NCI-H1417 treated with DMSO at 0.1 percent for 48 hours (cell line): ENCODE measurements at regions not wholly inside any gene's neighbourhood (a gene's known extent, or its start where the extent isn't known, plus 50 kb on each side); places are given as distances from the start of the nearest gene placed in this dataset.
"Not testable (repeated sequence)": the region's sequence is repeated elsewhere in the genome, so short reads cannot be mapped to it uniquely, and the experiment has no call there.

Experiments used
- DNase-seq: peaks from one replicate; lab custom pipeline; 2025; lab: John Stamatoyannopoulos, UW

DNA sequence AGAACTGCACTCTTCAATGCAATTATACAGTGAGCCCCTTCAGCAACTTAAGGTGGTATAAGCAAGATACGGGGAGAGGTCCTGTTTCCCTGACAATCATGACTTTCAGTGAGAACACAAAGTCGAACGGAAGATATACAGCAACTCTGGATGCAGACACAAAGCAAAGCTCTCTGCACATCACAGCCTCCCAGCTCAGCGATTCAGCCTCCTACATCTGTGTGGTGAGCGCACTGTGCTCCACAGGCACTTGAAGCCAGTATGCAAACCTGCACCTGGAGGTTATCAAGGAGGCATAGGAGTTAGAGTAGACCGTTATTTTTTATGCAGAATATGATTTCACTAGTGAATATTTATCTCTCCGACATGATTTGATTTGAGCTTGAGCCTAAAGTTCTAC is 152.2 kb upstream of the OR4E1 start:
- no peak for DNase-seq

DNA sequence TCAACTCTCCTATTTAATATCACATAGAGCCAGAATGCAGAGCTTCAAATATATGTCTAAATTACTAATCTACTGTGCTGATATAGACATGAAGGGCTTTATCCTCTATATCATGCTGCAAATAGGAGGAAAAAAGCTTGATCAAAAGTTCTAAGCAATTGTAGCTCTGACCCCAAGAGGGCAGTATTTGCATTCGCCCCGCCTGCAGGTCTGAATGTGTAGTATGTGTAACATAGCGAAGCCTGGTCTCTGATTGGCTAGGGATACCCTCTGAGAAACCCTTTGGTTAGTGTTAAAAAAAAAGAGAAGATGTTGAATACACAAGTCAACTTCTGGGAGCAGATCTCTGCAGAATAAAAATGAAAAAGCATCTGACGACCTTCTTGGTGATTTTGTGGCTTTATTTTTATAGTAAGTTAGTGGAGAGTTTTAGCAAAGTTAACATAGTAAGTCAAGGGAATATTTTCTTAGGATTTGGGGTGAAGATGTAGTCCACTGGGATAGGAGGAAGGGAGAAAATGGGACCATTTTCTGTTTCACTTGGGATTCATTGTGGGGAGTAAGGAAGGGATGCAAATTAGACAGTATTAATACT is 151.6 kb upstream of the OR4E1 start:
- DNase-seq = no peak

DNA sequence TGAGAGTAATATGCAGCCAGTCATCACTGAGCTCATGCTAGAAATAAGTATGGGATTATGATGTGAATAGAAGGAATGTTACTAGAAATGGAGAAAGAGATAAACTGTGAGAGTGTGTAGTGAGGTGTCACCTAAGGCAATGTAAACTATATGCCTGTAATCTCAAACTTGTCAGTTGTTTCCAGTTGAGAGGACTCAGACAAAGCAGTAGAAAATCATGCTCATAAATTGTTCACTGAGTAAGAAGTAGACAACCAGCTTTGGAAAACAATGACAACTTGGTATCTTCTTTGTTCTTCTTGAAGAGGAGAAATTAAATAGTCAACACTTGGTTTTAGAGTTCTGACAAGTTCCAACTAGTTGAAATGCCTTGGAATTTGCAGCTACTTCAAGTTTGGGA is 148.5 kb upstream of the OR4E1 start:
- DNase-seq = no peak

DNA sequence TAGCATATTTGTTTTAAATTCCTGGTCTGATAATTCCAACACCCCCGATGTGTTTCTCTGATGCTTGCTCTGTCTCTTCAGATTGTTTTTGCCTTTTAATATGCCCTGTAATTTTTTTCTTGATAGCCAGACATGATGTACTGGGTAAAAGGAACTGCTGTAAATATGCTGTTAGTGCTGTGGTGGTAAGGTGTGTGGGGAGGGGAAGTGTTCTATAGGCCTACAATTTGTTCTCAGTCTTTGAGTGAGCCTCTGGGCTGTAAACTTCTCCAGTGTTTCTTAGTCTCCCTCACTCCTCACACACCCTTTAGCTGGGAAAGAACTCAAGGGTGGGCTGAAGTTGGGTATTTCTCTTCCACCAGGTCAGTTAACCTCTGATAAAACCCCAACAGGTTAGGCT is 147.0 kb upstream of the OR4E1 start:
- no peak for DNase-seq

DNA sequence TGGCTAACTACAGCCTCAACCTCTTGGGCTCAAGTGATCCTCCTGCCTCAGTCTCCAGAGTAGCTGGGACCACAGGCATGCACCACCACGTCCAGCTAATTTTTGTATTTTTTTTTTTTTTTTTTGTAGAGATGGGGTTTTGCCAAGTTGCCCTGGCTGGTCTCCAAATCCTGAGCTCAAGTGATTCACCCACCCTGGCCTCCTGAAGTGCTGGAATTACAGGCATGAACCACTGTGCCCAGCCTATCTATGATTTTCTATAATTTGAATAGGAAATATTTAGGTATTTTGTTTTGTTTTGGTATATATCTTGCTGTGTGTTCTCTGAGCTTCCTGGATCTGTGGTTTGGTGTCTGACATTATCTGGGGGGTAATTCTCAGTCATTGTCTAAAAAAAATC is 146.3 kb upstream of the OR4E1 start:
- not testable (repeated sequence) for DNase-seq

DNA sequence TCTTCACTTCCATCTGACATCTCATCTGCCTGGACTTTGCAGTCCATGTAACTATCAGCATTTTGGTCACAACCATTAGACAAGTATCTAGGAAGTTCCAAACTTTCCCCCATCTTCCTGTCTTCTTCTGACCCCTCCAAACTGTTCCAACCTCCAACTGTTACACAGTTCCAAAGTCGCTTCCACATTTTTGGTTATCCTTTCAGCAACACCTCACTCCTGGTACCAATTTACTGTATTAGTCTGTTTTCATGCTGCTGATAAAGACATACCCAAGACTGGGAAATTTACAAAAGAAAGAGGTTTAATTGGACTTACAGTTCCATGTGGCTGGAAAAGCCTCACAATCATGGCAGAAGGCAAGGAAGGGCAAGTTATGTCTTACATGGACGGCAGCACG is 143.4 kb upstream of the OR4E1 start:
- not testable (repeated sequence) for DNase-seq

DNA sequence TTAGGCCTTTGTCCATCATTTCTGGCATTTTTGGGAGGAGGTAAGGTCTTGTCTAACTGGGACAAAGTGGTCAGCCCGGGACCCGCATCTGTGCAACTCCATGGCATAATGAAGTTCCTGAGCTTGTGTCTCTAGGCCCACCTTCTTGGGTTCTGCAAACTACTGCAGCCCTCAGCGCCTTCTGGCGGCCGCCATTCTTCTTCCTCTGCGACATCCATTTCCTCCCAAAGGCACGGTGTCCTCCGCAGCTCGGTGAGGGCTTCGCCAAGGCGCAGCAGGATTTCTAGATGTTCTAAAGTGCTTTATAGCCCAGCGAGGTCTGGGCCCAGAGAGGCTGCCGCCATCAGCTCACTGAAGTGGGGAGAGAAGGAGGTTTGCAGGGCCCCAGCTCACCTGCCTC is 134.4 kb upstream of the OR4E1 start:
- DNase-seq = no peak

DNA sequence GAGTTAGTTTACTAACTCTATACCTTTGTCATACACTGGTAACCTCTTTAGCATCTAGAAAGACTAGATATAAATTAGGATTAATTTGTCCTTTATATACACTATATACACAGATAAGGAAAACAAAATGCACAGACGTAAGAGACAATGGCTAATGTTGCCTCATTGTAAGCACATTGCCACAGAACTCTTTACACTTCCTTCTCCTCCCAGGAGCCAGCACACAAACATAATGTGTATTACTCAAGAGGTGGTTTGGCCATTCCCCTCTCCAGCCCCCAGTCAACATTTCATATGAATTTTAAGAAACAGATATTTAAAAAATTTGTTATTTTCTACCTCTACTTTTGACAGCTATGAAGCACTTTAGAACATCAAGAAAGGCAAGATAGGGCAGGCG is 131.4 kb upstream of the OR4E1 start:
- DNase-seq = no peak

DNA sequence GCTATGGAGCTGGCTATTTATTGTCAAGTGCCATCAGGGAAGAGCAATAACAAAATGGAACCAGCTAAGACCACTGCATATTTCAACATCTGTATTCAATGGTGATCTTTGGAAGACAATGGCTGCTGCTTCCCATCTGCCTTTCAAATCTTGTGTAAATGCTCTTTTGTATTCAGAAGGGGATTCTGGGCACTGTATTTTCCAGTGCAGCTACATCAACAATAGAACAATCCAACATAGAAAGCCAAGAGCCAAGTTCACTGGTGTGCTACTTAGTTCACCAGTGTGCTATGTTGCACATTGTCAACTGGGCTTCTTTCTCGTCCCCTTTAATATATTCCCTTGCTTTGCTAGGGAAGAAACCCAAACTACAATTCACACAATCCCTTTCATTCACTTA is 128.8 kb upstream of the OR4E1 start:
- DNase-seq = no peak

DNA sequence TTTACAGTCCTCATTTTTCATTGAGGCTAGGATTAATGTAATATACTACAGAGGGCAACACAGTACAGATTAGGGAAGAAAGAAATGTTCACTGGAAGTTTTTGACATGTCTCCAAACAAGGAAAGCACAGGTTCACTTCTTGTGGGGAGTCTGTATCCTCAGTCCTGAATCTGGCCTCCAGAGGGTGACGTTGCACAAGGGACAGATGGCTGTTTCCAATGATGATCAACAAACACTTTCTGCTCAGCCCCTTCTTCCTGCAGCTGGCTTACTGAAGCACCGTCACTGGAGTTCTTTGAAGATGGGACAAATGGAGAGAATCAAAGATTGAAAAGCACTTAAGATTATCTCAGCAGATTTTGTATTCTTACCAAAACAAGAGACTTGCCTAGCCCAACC is 123.3 kb upstream of the OR4E1 start:
- no peak for DNase-seq

DNA sequence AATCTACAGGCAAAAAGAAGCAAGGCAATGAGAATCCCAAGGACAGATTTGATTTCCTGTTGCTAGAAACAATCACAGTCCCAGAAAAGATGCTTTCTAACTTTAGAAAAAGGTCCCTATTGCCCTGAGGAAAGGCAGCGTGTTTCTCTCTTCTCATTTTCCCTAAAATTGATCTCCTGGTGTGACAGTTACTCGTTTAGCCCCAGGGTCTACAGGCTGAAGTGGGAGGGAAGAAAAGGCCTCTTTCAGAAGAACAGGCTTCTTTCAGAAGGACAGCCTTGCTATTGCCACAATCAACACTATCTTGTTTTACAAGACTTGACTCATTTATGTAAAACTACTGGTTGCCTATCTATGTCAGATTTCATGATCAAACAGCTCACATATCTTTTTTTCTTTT is 121.8 kb upstream of the OR4E1 start:
- DNase-seq = no peak

DNA sequence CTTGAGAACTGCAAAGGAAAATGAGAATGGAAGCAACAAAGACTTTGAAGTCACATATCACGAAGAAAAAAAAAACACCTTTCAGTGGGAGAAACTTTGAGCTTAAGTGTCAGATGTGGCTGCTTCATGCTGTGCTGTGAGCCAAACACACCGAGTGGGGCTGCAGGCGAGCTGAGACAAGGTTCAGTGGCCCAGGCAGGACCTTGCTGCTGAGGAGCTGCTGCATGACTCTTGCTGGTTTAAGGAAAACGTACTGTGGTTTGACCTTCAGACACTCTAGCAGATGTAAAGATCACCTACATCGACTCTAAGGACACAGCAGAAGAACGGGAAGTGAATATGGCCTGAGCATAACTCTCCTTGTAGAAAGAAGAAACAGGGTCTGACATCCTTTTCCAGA is 118.1 kb upstream of the OR4E1 start:
- no peak for DNase-seq

DNA sequence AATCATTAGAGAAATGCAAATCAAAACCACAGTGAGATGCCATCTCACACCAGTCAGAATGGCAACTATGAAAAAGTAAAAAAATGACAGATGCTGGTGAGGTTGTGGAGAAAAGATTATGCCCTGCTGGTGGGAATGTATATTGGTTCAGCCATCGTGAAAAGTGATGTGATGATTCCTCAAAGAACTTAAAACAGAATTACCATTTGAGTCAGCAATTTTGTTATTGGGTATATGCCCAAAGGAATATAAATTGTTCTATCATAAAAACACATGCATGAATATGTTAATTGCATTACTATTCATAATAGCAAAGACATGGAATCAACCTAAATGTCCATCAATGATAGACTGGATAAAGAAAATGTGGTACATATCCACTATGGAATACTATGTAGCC is 115.1 kb upstream of the OR4E1 start:
- not testable (repeated sequence) for DNase-seq

DNA sequence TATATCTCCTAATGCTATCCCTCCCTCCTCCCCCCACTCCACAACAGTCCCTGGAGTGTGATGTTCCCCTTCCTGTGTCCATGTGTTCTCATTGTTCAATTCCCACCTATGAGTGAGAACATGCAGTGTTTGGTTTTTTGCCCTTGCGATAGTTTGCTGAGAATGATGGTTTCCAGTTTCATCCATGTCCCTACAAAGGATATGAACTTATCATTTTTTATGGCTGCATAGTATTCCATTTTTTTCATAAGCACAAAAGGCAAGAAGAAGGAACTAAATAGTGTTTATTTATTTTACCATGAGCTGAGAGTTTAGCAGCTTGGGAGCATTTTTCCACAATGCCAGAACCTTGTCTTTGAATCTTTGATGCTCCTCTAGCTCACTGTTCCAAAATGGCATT is 113.6 kb upstream of the OR4E1 start:
- DNase-seq = not testable (repeated sequence)

DNA sequence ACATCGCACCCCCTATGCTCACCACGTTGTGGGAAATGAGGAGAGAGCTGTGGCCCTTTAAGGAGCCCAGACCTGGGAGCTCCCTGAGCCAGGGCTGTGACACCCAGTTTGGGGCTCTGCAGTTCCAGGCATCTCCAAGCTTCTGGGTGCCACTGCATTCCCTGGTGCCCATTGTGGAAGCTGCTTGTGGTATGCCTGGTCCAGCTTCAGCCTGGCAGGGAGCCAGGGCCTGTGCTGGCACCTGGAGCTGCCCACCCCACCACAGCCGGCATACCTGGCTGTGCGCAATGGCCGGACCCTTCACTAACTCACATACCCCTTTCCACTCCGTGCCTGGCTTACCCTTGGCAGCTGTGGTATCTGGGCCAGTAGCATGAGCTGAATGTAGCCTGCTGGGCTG is 107.9 kb upstream of the OR4E1 start:
- no peak for DNase-seq

DNA sequence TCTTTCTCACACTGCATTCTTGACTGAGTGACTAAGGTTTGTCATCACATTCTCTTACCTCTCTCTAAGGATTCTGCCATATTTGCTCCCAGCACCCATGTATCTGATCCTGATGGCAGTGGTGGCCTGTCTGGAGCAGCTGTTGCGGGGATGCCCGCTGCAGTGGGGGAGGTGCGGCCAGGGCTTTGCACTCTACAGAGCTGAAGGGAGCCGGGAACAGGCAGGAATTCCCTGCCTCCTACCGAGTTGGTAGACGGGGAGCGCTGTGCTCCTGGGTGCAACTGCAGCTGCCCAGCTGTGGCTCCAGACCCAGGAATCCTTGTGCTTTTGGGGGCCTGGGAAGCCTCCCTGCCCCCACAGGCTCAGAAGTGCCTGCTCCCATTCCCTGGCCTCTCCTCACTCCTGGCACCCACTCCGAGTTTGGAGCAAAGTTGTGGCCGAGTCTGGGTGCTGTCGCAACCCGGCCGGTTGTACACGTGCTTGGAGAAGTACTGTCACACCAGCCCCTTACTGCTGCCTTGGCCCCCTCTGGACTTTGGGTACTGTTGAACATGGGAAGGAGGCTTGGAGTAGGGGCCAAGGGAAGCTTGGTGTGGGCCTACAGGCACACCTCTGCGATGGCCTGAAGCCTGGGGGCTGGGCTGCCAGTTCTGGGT is 106.9 kb upstream of the OR4E1 start:
- DNase-seq = no peak

DNA sequence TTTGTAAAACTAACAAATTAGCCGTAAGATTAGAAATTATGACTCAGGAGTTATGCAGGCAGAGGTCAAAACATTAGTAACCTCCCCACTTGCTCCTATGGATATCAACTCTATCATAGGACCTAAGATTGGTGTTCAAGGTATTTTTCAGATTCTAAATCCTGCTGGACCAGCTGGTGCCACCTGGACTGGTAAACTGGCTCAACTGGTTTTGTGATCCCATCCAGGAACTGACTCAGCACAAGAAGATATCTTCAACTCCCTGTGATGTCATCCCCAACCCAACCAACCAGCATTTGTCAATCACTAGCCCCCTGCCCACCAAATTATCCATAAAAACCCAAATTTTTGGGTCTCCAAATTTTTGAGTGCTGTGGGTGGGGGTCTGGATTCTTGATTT is 98.1 kb upstream of the OR4E1 start:
- no peak for DNase-seq

DNA sequence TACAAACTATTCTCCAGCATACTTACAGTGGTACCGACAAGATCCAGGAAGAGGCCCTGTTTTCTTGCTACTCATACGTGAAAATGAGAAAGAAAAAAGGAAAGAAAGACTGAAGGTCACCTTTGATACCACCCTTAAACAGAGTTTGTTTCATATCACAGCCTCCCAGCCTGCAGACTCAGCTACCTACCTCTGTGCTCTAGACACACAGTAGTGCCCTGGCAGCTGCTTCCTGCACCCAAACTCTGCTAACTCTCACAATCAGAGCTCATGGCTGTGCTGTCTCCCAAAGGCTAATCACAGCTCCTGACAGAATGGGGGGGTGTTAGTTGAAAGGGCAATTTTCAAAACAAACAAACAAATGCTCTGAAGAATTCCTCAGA is 95.2 kb upstream of the OR4E1 start:
- DNase-seq = no peak

DNA sequence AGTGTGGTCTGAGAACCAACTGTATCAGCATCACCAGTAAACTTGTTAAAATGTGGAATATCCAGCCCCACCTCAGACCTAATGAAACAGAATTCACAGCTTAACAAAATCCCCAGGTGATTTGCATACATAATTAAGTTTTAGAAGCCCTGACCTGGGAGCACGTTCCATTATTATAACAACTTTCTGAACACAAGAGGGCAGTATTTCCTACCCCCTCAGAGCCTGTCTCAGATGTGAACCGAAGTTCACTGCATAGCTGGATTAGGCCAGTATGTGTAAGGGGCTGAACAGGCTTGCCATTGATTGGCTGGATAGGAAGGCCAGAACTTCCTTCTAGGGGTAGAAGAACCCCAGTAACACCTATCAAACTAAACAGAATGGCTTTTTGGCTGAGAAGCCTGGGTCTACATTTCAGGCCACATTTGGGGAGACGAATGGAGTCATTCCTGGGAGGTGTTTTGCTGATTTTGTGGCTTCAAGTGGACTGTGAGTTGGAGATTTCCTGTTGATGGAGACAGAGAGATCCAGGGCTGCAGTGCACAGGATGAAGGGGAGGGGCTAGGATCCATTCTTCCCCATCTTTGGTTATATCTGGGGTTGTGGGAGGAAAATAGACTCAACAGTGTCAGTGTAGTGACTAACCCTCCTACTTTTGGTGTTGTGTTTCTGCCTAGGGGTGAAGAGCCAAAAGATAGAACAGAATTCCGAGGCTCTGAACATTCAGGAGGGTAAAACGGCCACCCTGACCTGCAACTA is 94.7 kb upstream of the OR4E1 start:
- DNase-seq = no peak

DNA sequence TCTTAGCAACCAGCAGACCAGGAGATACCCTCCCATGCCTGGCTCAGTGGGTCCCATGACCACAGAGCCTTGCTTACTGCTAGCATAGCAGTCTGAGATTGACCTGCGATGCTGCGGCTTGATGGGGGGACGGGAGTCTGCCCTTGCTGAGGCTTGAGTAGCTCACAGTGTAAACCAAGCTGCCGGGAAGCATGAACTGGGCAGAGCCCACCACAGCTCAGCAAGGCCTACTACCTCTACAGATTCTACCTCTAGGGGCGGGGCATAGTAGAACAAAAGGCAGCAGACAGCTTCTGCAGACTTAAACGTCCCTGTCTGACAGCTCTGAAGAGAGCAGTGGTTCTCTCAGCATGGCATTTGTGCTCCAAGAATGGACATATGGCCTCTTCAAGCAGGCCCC is 86.7 kb upstream of the OR4E1 start:
- not testable (repeated sequence) for DNase-seq

DNA sequence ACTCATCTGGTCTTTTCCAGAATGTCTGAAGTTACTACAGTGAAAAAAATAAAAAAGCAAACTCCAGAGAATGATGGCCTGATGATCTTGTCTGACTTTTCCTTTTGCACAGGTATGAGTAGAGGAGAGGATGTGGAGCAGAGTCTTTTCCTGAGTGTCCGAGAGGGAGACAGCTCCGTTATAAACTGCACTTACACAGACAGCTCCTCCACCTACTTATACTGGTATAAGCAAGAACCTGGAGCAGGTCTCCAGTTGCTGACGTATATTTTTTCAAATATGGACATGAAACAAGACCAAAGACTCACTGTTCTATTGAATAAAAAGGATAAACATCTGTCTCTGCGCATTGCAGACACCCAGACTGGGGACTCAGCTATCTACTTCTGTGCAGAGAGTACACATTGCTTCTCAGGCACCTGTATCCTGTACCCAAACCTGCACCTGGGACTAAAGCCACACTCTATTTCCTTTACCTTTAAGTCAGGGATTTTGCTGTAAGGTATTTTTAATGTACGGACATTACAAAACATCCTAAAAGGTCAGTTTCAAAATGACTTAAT is 75.8 kb upstream of the OR4E1 start:
- no peak for DNase-seq

DNA sequence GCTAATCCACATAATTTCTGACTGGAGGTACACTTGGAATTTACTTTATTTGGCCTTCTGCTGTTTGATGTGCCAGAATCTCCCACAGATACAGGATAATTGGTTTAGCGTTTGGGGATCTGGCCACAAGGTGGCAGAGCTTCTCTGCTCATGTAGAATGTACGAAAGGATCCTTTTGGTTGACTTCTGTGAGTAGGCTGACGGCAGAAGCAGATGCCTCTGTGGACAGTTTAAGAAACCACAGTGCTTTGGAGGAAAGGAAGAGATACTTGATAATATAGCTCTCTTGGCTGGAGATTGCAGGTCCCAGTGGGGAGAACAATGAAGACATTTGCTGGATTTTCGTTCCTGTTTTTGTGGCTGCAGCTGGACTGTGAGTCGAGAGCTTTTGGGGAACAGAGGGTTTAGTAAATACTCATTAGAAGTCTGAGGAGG is 75.3 kb upstream of the OR4E1 start:
- DNase-seq = no peak

DNA sequence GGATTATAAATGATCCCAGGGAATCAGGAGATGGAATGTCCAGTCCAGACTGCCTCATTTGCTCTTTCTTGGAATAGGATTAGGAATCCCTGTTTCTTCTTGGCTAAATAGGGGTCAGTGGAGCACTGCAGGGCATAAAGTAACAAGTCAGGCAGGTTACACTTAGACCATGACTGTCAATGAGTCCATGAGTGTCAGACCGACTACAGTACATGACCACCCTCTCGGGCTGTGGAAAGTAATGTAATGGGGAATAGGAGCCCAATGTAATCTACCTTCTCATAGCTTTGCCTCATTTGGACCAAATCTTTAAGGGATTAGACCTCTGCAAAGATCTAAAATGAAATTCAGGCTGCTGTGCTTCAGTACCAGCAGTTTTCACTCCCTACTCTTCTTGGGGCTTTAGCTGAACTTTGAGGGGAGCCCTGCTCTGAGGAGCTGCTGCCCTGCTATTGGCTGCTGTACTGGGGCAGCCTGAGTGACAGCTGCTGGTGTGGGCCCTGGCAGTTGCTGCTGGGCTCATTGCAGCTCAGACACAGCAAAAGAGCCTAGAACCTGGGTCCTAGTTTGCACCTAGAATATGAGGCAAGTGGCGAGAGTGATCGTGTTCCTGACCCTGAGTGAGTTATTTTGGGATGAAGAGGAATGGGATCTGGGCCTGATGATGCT is 62.2 kb upstream of the OR4E1 start:
- no peak for DNase-seq
